ENCODE measurements at regions not wholly inside any gene's neighbourhood (a gene's known extent, or its start where the extent isn't known, plus 50 kb on each side); places are given as distances from the start of the nearest gene placed in this dataset.

- TF ChIP-seq SRF (IDR thresholded peaks at IDR 0.05; ENCODE audit: low read depth) = no peak
- TF ChIP-seq CEBPB (IDR thresholded peaks at IDR 0.05; ENCODE audit: low read depth) = no peak
- TF ChIP-seq CTCF (IDR thresholded peaks at IDR 0.05 in 2 of 3, conservative IDR thresholded peaks at IDR 0.05 in 1 of 3; ENCODE audit: borderline replicate concordance in 1 of 3, insufficient read depth in 1 of 3, low read depth in 2 of 3, low read length in 2 of 3) = no peak
- no peak for TF ChIP-seq POLR2AphosphoS5 (IDR thresholded peaks at IDR 0.05; ENCODE audit: low read depth, low read length)
- no peak for TF ChIP-seq MAX (IDR thresholded peaks at IDR 0.05)
- TF ChIP-seq EZH2 (IDR thresholded peaks at IDR 0.05) = no peak
- no peak for TF ChIP-seq ZFX (IDR thresholded peaks at IDR 0.05)
- TF ChIP-seq ZNF274 (IDR thresholded peaks at IDR 0.05; ENCODE audit: low read depth, low read length) = no peak
- TF ChIP-seq CBX3 (IDR thresholded peaks at IDR 0.05; ENCODE audit: low read depth) = no peak
- no peak for TF ChIP-seq REST (IDR thresholded peaks at IDR 0.05; ENCODE audit: low read depth)
- TF ChIP-seq SIN3A (IDR thresholded peaks at IDR 0.05; ENCODE audit: low read depth) = no peak
- TF ChIP-seq SP1 (IDR thresholded peaks at IDR 0.05; ENCODE audit: low read depth) = no peak
- TF ChIP-seq ELF1 (IDR thresholded peaks at IDR 0.05; ENCODE audit: borderline replicate concordance, low read depth) = no peak
Measured at GRCh38 chr1:30461640-30462039, 261.7 kb downstream of the MATN1 start.

Measured in HCT116 (cell line).